Activated CD4-positive, alpha-beta T cell treated with anti-CD3 and anti-CD28 coated beads, Interleukin-2, amount 50 U/mL, for 1 hour (primary cell): ENCODE measurements at regions not wholly inside any gene's neighbourhood (a gene's known extent, or its start where the extent isn't known, plus 50 kb on each side); places are given as distances from the start of the nearest gene placed in this dataset.

ENCODE experiments used
- DNase-seq: peaks from one replicate; pipeline ENCODE4 v3.0.0-alpha.2; 2020

DNA sequence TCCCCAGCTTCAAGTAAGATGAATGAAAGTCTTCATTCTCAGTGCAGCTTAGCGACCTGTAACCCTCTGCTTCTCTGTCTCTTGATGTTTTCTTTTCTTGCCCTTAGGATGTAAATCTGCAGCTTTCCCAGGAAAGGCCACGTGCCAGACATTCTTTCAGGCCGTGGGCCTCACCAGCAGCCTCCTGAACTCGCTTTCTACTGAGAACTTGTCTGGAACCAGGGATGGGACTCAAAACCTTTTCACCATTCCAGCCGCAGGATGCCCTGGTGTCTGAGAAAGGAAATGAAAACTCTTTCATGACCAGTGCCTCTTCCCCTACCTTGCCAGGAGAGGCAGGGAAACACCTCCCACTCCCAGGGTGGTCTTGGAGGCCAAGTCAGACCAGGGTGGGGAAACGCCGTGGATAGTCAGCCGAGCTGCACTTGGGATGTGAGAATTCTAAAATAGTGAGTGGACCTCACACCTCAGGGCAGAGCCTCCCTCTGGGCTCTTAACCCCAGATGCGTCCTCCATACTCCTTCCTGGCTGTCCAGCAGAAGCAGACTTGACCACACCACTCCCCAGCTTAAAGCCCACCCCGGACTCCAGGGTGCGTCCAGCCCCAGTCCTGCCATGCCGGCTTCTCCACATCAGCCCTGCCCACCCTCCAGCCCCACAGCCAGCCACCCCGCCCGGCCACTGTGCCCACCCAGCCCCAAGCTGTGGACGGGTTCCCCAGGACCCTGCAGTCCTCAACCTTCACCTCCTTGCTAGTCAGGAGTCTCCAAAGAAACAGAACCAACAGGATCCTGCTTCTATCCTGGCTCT lies 115.5 kb downstream of the TWIST2 start:
- DNase-seq: no peak

DNA sequence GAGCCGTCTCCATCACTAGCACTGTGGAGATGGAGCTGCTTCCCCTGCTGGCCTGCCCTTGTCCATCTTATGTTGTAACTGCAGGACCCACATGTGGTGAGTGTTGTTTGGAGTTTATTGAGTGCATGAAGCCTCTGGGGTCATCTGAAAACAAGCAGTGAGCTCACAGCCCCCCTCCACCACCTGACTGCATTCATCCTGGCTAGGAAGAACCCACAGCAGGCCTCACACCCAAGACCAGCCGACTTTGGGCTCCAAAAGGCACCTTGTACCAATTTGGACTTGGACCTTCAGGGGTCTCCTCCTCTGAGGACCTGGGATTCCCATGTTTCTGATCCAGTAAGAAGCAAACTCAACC lies 116.1 kb downstream of the TWIST2 start:
- DNase-seq: no peak

DNA sequence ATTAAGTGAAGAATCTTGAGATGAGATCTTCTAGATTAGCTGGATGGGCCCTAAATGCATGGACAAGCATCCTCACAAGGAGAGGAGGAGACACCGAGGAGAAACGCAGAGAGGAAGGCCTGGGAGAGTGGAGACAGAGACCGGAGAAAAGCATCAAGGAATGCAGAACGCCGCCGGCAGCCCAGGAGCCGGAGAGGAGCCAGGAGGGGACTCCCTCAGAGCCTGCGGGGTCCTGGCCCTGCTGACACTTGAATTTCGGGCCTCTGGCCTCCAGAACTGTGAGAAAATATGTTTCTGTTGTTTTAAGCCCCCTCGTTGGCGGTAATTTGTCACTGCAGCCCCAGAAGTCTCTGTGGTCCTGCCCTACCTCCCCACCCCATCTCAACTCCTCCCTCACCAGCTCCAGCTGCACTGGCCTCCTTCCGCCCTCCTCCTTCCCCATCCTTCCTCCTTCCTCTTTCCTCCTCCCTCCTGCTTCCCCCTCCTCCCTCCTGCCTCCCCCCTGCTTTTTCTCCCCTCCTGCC lies 116.7 kb downstream of the TWIST2 start:
- DNase-seq: no peak

DNA sequence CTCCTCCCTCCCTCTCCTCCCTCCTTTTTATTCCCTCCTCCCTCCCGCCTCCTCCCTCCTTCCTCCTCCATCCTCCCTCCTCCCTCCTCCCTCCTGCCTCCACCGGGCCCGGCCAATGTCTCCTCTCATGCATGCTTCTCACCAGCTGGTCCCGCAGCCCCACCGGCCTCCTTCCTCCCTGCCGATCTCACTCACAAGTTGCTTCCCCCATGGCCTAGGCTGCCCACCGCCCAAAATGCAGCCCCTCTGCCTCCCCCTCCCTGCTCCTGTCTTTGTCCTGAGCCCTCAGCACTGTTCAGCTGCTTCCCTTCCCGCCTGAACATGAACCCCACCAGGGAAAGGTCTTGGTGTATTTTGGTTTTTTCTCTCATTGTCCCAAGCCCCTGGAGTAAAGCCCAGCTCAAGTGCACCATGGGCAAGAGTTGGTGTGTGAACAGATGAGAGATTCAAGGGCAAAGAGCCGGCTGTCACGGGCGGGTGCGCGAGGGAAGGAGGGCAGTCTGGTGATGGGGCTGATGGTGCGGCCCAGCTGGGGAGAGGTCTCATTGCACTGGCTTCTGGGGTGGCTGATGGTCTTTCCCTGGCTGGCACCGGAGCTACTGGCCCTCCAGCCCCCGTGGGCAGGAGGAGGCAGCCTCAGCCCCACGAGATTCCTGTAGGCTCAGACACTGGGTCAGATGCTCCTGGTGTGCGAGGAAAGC lies 117.6 kb downstream of the TWIST2 start:
- no peak for DNase-seq

DNA sequence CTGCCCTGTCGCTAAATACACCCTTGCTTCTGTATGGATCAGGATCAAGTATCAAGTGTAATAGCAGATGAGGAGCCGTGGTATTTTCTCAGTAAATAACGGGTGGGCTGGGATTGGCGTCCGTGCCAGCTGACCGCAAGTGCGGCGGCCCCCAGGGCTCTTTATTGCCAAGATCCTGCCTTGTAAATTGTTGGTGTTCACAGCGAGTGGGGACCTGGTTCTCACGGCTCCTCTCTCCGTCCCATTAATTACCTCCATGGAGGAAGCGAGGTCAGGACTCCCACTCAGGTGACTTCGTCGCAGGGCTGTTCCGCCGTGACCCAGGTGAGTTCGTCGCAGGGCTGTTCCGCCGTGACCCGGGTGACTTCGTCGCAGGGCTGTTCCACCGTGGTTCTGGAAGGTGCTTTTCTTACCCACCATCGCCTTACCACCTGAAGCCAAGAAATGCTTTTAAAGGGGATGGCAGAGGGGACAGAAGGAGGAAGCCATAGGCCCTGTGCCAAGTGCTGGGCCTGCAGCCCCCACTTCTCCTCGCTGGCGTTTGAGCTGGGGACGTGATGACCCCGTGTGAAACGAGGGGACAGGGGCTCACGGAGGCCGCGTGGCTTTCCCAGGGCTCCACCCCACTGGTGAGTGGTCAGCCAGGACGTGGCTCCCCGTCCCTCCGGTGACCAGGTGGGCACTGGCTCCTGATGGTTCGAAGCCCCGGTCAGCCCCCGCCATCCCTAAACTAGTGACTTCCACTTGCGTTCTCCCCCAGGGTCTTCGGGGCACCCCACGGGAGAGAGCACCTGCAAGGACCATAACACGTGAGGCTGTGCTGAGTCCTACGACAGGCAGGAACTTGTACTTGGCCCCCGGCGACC lies 118.4 kb downstream of the TWIST2 start:
- DNase-seq: no peak

DNA sequence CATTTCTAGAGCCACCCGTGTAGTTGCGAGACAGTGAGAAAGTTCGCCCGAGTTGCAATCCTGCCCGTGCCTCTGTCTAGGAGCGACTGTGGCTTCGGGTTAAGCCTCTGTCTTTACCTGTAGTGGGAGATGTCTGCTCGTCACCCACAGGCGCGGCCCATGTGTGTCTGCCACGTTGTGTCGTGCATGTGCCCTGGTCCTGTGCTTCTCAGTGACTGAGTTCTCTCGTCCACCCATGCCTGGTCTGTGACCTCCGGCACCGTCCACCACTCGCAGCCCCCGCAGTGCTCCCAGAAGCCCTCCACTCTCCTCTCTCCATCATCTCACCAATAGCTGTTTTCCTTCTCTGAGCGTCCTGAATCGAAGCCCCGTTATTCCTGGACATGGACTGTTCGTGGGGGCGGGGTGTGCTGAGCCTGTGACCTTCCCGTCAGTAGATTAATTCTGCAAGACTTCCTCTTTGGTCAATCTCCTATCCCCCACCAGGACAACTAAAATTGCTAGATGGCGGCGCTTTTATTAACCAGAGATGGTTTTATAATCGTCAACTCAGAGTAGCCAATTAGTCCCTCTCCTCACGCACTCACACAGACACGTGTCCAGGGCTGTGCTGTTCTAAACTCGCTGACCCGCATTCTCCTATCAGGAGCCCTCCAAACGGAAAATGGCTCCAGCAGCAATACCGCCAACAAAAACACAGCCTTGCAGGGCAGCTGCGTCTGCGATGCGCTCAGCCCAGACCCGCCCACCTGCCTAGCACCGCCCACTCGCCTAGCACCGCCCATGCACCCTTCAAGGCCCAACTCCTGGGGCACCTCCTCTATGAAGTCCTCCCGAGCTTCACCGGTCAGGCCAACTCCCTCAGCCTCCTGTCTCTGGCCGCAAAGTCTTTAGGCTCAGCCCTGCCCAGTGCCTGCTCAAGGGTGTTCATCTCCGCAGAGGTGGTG lies 119.4 kb downstream of the TWIST2 start:
- no peak for DNase-seq

DNA sequence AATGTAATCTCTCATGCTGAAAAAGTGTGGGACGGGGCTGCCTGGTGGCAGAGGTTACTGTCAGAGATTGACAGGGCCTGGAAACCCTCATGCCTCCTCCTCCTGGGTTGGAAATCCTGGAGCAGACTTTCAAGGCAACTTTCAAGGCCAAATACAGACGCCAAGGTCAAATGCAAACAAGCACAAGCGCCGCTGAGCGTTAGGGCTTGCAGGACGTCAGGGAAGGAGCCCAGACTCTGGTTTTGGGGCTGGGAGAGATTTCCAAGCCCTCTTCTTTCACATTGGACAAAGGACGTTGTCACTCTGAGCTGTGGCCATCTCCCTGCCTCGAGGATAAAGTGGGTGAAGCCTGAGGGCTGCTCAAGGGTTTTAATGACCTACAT lies 120.1 kb downstream of the TWIST2 start:
- no peak for DNase-seq

DNA sequence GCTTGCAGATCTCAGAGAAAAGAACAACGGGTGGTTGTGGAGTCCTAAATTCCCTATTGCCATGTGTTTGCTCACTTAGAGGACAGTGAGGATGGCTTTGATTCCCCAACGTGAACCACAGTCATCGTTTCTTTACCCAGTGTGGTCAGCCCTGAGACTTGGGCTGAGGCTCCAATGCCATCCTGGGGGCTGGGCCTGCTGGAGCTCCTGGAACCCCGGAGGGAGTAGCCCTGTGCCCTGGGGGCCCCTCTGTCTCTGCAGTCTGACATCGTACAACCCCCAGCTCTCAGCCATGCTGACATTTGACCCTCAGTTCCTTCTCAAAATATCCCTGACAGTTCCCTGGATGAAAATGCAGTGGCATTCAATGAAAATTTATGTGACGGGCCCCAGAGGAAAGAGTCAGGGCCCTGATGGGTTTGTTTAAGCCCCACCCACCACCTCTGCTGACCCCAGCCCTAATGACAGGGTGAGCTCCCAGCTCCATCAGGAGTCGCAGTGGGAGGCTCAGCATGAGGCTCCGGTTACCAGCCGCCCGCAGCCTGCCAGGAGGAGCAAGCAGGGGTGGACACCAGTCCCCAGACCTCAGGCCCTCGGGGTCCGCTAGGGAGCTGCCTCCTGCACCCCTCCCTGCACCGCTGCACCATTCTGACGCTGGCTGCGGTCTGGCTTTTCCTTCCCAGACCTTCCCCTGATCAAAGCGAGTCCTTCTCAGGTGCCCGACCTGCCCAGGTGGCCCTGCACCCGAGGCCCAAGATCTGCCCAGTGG lies 120.9 kb downstream of the TWIST2 start:
- no peak for DNase-seq

DNA sequence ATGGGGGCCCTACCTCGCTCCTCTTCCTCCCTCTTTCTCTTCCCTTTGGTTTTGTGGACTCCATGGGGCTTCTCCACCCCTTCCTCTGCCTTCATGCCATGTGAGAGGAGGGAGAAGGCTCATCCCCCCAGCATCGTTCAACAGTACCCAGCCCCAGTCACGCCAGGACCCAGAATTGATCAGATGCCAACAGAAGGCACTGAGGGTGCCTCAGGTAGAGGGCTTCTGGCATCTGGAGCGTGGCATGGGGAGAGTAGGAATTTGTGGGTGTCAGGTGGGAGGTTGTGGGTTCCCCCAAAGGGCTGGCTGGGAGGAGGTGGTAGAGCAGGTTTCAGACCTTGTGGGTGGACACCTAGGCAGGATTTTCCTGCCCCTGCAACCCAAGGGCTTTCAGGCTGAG lies 122.0 kb downstream of the TWIST2 start:
- DNase-seq: no peak

DNA sequence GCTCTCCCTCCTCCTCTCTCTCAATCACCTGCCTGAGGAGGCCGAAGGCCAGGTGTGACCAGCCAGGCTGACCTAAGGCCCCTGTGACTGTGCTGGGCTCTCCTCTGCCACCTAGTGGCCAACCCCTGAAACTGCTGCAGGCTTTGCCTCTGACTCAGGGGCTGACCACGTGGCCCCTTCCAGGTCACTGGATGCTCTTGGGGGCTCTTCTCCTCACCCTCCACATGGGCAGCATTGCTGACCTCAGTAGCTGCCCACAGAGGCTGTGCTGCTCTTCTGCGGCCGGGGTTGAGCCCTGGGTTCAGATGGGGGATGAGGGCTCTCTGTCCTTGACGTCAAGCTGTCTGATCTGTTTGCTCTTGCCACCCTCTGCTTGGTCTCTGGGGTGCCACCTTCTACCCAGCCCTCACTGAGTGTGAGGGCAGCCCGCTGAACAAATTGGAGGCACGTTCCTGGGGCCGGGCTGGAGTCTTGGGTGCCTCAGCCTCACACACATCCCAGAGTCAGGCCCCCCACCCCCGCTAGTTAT lies 122.7 kb downstream of the TWIST2 start:
- peak; percentile 40 for DNase-seq

DNA sequence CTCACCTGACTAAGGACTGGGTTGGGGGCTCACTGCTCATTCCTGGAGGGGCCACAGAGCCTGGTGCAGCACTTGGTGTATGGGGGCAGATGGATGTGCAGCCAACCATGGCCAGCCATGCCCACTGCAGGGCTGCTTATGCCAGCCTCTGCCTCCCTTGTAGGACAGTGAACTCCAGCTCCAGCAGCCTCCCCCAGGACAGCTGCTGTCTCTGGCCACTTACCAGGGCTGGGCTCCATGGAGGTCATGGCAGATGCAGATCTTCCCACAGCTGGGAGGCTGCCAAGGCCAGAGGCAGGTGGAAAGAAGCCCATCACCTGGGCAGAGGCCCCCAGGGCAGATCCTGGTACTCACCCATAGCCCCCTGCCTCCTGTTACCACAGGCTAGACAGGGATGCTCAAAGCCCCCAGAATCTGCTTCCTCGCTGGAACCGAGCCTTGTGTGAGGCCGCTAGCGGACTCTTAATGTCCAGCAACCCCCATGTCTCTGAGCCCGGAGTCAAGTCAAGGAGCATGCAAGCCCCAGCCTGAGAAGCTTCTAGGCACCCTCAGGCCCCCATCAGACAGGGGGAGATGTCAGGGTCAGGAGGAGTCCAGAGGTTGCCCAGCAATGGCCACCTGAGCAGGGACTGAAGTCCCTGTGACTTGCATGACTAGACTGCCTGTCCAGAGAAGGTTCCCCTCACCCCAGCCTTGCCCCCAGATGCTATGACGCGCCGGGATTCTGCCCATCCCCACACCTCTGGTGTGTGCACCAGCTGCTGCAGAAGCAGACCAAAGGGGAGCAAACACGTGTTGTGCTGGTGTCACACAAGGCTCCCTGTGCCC lies 123.6 kb downstream of the TWIST2 start:
- no peak for DNase-seq

DNA sequence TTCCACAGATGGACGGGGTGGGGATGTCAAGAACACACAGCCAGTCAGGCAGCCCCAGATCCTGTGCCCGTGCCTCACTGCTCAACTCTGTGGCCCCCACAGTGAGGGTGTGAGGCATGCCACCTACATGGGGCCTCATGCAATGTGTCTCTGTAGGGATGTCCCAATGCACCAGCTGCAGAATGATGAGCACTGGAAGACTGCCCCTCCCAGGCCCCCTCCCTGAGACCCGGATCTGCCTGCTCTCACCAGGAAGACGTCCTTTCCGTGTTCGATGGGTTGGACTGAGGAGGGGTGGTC lies 124.2 kb downstream of the TWIST2 start:
- no peak for DNase-seq

DNA sequence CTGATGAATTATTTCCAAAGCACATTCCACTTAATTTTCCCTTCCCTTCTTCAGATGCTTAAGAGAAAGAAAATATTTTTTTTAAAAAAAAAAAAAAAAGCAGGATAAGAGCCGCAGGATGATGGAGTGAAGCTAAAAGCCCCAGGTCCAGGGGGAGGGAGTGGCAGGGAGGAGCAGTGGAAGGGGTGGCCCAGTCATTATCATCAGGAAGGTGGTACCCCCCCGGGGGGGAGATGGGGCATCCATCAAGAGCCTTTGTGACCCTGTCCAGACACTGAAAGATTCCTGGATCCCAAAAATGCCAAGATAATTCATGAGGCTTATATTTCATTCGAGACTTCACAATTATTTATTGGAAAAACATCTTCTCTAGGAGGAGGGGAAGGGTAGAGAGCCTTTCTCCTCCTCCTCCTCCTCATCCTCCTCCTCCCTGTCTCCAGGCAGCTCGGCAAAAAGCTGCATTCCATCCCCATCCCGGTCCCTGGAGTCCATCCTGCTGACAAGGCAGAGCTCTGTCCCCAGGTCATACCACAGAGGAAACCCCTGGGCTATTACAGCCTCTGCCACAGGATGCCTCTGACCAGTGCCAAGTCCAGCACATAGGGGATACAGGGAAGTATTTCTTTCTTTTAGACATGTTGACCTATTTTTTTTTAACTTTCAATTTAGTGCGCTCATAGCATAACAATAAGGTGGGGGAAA lies 125.3 kb downstream of the TWIST2 start:
- DNase-seq: no peak

DNA sequence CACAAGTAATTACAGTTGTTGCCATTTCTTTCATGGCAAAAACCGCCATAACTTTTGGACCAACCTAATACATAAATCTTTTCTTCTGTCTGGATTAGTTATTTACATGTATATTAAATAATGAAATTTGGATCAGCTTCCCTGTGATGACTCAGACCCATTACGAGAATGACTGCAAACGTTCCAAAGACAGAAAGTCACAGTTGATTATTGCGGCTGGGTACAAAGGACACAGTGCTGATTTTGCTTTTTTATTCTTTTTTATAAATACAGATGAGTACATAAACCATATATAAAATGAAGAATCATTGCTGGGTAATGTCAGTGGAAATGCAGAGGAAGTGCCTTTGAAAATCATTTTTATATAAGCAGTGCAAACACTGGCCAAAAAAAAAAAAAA lies 126.2 kb downstream of the TWIST2 start:
- DNase-seq: no peak

DNA sequence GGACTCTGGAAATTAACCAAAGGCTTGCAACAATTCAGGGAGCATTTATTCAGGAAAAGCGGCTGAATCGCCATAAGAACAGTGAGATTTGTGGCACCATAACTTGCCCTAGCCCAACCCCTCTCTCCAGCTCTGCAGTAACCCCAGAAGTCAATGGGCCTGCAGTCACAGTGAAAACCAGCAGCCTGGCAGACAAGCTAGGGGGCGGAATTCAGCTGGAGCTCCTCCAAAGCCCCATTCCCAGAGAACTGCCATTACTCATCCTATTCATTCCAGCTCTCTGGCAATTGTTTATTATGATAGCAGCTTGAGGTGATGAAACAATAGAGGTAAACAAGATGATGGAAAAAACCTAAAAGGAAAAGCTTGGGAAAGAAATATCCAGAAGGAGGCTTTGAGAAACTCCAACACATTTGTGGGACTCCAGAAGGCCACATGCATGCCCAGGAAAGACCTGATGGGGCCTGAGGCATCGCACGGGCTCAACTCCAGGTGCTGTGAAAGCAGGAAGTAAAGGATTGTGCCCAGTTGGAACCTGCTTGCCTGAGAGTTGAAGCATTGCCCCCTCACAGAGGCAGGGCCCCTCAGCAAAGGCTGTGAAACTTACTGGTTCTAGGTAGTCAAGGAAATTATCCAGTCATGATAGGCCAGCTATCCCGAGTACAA lies 126.7 kb downstream of the TWIST2 start:
- DNase-seq: no peak

DNA sequence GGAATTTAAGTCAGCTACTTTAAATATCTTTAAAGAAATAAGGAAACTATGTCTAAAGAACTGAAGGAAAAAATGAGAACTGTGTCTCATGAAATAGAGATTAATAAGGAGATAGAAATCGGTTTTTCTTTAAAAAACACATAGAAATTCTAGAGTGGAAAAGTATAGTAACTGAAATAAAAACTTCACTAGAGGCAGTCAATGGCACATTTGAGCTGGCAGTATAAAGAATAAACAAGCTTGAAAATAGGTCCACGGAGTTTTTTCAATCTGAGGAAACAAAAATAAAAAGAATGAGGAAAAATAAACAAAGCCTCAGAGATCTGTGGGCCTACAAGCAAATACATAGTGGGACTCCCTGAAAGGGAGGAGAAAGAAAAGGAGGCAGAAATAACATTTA lies 127.5 kb downstream of the TWIST2 start:
- no peak for DNase-seq

DNA sequence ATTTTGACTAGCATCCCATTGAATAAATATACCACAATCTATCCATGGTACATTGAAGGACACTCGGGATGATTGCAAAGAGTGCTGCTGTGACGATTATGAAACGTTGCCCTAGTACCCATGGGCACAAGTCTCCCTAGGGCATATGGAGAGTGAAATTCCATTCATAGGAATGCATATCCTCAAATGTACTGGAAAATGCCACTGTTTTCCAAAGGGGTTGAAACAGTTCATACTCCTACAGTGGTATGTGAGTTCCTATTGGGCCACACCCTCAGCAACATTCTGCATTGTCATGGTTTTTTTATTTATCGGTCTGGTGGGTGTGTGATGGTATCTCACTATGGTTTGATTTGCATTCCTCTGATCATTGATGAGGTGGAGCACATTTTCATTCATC lies 130.6 kb downstream of the TWIST2 start:
- DNase-seq: no peak

DNA sequence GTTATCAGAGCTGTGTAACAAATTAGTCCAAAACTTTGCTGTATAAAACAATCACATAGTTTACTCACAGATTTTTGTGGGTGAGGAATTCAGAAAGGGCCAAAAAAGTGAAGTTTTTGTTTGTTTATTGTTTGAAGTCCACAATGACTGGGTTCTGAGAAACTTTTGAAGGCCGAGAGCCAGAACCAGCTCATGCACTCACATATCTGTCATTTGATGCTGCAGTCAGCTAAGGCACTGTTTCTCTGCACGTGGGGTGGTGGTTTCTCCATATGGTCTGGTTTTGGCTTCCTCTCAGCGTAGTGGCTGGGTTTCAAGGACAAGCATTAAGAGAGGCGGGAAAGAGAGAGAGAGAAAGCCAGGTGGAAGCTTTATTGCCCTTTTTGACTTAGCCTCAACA lies 131.8 kb downstream of the TWIST2 start:
- DNase-seq: no peak

DNA sequence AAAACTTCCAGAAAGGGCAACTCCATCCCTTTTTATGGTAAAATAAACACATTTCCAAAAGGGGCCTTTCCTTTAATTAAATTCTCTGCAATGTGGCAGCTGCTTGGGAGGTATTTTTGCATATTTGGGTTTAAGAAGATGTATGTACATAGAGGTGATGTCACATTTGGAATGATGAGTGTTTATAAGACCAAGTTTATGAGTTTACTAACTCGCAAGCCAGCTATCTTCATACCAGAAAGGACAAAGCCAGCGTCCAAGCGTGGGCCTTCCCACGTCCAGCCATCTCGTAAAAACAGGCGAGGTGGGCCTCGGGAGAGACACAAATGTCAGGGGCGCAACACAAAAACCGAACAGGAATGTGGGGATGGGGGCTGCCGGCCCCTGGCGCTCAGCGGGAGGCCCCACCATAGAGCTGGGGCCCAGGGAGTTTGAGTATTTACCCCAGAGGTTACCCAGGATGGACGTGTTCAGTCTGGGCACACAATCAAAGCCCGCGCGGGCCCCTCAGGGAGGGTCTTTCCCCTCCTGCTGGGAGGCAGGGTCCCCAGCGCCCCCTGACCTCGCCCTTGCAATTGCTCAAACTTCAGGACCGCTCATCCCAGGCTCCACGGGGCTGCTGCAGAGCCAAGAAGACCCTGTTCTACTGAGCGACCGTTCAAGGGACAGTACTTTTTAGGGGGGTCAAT lies 137.3 kb downstream of the TWIST2 start:
- no peak for DNase-seq
